HS-27A (cell line): ENCODE measurements at regions not wholly inside any gene's neighbourhood (a gene's known extent, or its start where the extent isn't known, plus 50 kb on each side); places are given as distances from the start of the nearest gene placed in this dataset.
A peak's percentile ranks its signal among the peaks of the same experiment; 100 is the strongest.

Experiments
- DNase-seq: peaks from one replicate; pipeline ENCODE4 v3.0.0-alpha.2; 2012; ENCODE audit warnings: low read depth, missing footprints

DNA sequence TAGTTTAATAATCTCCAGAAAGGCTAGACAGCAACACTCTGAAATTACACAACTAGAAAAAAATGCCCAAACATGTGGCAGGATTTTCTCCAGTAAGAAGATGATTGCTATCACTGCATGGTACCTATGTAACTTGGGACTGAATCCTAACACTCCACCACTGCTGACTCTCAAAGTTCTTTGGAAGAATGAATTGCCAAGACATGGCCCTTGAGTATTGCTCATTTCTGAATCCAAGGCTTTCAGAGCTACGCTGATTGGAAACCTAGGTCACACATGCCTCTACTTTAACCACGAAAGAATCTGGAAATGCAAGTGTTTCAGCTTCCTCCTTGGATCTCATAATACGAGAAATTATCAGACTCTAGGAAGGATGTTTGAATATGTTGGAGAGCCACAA is 167.5 kb upstream of the CELF2 start:
- DNase-seq: no peak

DNA sequence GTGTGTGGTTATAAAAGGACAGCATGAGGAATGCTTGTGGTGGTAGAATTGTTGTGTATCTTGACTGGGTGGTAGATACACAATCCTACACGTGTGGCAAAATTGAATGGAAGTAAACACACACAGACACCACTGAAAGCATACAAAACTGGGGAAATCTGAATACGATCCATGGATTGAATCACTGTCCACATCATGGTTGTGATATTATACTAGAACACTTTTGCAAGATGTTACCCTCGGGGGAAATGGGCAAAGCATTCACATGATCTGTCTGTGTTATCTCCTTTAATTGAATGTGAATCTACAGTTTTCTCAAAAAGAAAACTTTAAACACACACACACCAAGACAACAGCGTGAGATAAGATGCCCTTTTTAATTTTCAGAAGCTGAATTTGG is 165.2 kb upstream of the CELF2 start:
- DNase-seq: no peak

DNA sequence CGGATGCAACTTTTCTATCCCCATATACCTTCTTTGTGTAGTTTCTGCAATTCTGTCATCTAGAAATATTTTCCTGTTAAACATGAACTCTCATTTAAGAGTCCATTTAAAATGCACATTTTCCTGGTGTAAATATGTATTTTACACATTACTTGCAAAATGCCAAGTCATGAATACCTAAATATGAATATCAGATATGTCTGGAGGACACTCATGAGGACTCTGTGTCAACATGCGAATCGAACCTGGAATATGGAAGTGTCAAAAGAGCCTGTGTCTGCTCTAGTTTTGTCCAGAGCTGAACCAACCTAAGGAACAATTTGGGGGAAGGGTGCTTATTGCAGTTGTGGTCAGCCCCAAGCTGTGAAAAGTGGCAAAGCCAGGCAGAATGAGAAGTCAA is 163.7 kb upstream of the CELF2 start:
- no peak for DNase-seq

DNA sequence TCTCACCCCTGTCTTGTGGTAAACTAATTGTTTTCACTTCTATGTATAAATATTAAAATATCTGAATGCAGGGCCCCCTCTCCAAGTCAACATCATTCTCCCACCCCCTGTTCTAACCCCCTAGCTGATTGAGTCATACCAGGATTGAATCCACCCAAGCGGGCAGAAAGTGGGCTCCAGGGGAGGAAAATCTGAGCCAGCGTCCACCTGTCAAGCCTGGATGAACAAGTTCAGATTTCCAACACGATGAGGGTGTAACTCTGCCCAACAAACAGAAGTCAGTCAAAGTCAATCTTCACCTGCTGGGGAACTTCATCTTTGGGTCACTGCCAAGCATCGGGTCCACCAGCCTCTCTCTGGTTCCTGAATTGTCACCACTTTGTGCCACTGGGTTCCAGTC is 162.9 kb upstream of the CELF2 start:
- DNase-seq: no peak

DNA sequence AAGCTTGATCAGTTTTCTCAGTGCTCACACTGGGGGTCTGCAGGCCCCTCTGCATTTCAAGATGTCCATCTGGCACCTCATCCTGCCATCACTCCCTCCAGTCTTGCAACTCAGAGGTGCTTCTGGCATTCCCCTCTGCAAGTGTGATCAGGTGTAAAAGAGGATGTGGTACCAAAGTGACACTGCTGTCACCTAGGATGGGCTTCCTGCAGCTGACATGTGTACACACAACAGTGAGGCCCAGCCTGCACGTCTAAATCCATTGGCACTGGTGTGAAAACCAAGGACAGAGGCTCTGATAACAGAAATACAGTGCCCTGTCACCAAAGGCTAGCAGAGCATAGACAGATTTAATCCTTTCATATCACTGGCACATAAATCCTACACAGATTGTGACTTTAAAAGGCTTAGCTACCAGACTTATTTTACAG is 162.5 kb upstream of the CELF2 start:
- no peak for DNase-seq

DNA sequence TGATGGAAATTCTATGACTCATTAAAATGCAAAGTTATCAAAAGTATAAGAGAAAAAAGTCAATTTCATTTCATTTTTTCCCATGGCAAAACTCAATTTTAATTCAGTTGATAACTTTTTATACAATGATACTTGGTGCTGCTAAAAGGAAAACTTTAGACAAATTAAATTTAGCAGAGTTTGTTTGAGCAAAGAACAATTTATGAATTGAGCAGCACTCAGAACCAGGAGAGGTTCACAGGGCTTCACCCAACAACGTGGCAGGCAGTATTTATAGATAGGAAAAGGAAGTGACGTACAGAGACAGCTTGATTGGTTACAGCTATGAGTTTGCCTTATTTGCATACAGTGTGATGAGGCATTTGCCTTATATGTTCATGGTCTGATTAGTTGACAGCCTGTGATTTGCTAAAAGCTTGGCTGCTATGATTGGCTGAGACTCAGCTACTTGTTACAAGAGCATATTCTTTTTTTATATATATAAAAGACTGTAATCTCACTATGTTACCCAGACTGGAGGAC is 157.2 kb upstream of the CELF2 start:
- DNase-seq: no peak

DNA sequence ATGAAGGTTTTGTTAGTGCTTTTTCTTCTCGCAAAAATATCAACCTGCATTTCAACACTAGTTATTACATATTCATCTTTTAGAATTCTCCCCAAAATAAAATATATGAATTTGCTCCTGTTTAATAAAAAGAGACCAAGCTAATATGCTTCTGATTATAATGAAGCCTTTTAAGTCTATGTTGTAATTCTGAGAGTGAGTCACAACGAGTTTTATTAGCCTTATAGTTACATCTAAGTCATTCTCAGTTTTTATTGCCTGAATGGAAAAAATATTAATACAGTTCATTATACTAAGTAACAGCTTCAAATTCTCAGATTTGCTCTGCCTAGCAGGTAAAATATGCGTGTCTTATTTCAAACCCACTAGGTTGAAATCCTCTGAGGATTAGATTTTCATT is 152.4 kb upstream of the CELF2 start:
- no peak for DNase-seq

DNA sequence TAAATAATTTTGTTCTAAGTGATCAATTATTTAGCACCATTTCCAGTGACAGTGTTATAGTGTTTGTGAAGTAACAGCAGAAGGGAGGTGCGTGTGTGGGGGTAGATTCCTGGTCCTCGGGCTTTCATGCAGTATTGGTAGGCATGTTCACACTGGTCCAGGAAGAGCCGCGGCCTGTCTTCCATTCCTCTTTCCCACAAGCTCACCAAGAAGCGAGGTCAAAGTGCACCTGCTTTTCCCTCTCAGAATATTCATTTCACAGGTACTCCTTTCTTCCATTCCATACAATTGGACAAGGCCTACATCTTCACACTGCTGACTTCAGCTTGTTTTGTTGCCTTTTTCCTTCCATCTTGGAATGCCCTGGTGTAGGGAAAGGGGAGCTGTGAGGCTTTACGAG is 151.8 kb upstream of the CELF2 start:
- DNase-seq: no peak

DNA sequence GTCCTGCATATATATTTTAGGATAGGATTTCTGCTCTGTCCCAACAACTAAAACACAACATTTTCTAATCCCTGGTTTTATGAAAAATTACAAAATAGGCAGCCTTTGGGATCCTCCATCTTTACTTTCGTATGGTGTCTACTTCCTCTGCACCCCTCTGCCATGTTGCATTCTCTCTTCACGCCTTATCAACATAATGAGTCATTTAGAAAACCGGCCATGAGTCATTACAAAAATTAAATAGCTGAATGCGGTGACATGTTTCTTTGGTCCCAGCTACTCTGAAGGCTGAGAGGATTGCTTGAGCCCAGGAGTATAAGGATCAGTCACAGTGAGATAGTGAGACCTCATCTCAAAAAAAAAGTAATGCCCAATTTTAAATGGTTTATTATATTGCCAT is 148.1 kb upstream of the CELF2 start:
- DNase-seq: peak; percentile 36

DNA sequence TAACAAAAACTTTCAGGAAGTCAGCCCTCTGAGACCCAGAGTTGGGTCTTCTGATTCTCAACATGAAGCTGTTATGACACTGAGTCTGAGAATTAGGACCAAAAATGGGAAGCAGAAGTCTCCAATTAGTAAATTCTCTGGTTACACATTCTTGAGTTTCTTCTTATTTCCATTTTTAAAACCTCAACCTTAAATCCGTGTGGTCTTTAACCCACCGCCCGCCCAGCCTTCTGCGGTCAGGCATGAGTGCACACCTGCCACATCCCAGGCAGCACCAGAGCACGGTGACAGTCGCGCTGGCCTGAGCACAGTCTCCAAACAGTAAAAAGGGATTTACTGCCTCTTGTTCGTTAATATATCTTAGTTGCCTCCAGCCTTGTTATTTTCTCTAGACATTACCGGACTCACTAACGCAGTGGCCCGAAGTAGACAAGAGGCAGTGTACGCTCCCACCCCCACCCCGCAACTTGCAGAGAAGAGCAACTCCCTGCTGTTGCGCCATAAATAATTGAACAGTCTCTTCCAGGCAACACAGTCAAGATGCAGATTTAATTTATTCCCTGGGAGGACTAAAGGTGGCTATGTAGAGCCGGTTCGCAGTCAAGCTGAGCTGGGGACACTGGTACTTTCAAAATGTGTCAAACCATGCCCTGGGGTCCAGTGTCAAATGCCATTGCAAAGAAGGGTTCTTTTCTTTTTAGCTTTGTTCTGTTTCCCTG is 147.0 kb upstream of the CELF2 start:
- no peak for DNase-seq

DNA sequence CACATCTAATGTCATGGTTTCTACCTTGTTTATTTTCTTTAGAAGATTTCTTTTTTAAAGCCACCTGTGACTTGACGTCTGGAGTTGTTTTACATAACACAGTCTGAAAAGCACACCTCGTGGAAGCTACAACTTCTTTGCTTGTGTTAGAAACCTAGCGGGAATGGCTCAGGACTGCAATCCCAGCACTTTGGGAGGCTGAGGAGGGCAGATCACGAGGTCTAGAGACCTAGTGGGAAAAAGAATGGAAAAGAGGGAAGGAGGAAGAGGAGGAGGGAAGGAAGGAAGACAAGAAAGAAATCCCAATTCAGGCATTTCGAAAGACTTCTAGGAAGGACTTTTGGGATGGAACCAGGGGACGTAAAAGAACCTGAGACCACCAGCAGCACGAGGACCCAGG is 146.3 kb upstream of the CELF2 start:
- no peak for DNase-seq

DNA sequence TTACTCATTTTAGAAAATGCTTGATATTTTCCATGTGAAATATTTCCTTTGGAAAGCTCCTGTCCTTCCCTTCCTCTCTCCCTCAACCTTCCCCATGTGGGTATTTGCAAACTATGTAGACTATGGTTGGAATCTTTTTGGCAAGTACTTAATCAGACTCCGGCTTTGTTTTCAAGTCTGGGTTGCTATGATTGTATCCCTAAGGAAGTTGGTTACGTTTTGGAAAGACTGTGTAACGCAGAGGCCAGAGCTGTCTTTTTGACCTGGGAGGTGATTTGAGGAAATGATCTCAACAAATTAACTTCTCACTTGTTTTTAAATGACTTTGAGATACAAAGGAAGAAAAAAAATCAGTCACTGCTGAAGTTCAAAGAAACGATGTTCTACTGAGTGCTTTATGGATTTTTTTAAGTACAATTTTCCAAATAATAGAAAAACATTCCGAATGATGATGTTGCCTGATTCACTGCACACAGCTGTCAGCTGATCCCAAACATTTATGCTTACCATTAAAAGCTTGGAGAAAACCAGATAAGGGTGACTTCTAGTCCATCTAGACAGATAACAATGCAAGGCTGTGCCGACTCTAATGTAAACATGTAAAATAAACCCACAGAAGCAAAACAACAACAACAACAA is 145.5 kb upstream of the CELF2 start:
- peak; percentile 66 for DNase-seq

DNA sequence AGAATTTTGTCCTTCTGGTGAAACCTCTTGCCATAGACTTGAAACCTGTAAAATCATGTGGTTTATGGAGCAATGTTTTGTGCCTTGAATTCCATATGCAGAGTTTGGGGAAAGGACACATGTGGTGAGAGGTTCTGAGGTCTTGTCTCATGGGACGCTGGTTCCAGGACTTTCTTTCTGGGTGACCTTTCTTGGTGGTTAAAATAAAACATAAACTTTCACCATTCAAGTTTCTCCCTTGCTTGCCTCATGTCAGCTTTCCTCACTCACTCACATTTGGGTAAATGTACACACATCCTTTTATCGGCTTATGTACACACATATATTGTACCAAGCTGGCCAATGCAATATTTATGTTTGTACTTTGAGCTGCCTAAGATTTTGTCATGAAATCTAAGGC is 144.9 kb upstream of the CELF2 start:
- DNase-seq: no peak

DNA sequence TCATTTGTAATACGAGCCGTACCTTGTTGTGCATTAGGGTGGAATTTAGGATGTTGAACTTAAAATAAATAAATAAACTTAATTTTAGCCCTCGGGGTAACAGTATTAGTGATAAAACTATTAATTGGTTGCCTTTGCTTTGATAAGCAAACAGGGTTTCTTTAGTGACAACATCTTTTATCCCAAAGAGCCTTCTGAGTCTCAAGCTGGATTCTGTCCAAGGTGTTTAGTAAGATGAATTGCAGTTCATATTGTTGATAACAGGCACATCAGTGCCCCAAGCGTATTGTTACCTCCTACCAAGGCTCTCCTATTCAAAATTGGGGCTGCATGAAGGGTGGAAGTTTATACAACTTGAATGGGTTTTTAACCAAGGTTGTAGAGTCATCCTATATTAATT is 144.4 kb upstream of the CELF2 start:
- DNase-seq: no peak

DNA sequence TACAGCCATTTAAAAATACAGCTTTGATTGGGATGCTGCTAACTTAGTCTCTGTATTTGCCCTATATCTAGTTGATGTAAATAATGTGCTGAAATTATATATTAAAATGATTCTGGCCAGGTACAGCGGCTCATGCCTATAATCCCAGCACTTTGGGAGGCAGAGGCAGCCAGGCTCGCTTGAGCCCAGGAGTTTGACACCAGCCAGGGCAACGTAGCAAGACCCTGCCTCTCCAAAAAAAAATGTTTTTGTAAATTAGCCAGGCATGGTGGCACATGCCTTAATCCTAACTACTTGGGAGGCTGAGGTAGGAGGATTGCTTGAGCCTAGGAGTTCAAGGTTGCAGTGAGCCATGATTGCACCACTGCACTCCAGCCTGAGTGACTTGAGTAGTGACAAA is 143.8 kb upstream of the CELF2 start:
- DNase-seq: no peak

DNA sequence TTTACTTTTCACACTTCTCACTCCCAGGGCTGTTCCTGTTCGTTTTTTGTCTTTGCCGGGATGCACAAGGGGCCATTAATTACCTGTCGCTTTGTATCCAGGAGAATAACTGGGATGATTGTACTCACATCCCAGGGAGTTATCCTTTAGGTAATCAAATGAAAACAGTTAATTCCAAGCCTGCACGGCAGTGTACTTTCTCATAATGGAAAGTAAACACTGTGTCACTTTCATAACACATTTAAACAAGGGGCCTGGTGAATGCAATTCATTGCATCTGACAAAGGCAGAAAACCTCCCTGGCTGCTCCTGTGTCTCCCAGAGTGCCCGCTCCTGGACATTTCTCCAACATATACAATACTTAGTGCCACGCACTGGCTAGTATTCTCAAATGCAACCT is 138.7 kb upstream of the CELF2 start:
- DNase-seq: no peak

DNA sequence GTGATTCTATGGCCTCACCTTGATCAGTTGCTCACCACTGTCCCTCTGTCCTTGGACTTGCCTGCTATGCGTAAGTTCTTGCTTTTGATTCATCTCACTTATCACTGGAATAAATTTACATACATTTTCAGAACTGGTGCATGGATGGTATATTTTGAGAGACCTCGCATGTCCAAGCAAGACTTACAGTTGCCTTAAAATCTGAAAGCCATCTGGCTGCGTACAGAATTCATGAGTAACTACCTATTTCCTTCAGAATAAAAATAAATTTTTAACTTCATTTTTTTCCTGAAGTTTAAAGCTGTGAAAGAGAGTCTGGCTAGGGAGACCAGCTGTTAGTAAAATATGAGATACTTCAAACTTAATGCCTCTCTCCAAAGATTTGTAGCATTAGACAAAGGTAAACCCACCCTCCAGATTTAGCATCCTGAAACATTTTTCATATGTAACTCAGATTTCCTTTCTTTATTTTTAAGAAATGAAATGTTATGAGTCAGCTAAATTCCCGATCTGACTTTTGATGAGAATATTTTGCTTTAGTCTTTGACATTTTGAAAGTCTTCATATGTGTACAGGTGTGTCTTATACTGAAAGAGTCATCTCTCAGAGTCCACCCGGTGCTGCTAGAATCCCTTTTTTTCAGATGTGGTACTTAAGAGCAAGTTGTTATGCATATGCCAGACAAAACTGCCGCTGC is 136.4 kb upstream of the CELF2 start:
- DNase-seq: no peak

DNA sequence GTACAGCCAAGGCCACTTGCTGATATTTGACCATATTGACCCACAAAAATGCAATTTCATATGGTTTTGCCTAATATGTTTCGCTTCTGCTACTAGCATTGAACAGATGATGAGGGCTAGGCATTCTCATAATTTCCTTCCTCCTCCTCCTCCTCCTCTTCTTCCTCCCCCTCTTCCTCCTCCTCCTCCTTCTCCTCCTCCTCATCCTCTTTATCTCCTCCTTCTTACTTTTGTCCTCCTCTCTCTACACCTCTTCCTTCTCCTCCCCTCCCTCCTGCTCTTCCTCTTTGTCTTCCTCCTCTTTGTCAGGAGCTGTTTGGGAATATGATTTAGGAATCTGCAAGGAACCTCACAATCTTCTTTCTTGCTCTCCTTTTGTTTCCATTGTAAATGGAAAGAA is 133.9 kb upstream of the CELF2 start:
- no peak for DNase-seq

DNA sequence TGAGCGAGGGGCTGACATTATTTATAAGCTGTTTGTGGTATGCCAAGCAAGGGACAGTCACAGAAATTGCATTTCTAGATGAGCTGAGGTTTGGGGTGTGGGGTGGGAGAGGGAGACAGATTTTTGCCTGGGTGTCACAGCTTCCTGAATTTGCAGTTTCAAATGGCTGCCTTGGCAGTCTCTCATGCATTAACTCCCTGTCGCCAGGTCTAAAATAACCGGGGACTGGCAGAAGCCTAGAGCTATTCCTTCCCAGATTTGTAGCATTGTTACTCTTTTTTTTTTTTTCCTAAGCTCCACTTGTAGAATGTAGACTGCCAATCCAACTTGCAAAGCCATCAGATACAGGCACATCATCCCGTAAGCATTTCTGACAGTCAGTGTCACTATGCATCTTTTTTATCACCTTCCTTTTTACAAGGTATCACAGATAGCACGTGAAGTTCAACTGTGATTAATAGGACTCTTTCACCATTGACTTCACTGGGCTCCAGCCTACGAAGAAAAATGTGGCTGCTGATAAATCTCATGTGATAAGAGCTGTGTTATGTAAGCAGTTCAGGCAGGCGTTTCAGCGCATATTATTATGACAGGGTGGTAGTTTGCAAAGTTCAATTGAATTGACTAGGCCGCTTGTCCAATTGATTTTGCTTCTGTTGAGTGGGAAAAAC is 130.7 kb upstream of the CELF2 start:
- no peak for DNase-seq

DNA sequence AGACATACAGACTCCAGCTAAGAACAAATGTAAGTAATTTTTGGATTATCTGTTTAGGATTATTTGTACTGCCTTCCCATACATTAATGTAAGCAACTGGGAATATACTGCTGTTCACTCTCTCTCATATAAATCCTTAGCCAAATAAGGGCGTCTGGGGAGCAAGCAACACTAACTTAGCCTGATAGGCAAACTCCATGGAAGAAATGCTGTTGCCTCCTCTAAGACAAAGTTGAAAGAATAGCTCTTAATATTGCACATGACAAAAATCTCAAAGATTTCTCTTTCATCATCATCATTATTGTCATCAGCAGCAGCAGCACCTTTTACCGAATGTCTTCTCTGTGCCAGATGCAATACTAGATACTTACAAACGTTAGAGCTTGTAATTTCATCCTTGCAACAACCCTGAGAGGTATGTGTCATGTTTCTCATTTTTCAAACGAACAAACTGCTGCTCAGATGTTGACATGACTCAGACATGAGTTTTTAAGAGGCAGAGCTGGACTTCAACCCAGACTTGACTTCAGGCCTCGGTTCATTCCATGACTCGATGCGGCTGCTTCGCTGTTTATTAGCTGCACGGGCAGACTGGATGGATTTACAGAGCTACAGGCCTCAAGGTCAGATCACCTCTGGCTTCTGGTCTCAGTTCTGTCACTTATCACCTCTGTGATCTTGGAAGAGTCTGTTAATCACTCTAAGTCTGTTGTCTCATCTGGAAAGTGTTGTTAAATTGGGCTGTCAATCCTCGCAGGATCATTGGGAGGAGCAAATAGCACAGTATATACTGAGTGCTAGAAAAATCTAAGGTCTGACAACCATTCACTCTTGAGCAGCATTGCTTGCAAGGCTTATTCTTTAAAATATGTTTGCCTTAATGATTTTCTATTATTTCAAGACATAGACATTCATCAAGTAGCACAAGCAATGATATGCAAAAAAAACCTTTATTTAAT is 126.3 kb upstream of the CELF2 start:
- no peak for DNase-seq

DNA sequence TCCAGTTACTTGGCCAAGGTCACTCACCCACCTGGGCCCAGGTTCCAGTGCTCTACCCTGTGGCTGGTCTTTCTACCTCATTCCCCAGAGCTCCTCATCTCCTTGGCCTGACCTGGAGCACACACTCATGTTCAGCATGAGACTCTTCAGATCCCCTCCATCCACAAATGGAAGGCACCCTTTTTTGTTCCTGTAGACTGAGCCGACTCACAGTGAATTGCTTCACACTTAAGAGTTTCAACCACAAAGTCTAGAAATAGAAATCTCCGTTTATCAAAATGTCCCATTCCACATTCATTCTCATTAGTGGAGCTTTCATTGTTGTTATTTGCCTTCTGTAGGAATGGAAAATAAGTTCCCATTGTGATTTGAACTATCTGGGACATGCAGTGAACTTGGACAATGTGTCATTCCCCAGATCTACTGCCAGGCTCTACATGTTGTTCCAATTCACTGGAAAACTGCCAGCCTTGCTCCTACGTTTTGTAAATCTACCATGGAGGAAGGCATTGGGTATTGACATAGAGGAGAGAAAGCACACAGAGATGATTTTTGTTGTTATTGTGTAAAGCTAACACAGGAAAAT is 125.3 kb upstream of the CELF2 start:
- no peak for DNase-seq
